ENCODE measurements at regions not wholly inside any gene's neighbourhood (a gene's known extent, or its start where the extent isn't known, plus 50 kb on each side); places are given as distances from the start of the nearest gene placed in this dataset.

- Histone ChIP-seq H3K9me3 (ENCODE audit: control insufficient read depth, low read length) (no peaks in the 10 kb centered on the region), H3K27me3 (ENCODE audit: control insufficient read depth, insufficient read depth, low read length) (peaks cover 5% of the 10 kb centered on the region), H3K4me3 (ENCODE audit: low read length) (no peak overlapping the region), H3K36me3 (ENCODE audit: control insufficient read depth, insufficient read depth, low read length) (no peaks in the 10 kb centered on the region), H3K9ac (ENCODE audit: low read length) (no peak overlapping the region), H3K4me1 (ENCODE audit: control insufficient read depth, insufficient read depth, low read length) (peaks cover 5% of the 10 kb centered on the region)
These were observed 238.7 kb downstream of the TFCP2L1 start for GRCh38 chr2:121046335-121046734.

GRCh38 chr2:121047383-121047782 lies 237.6 kb downstream of the TFCP2L1 start:
- Histone ChIP-seq H3K9ac (ENCODE audit: low read length) (no peak overlapping the region), H3K36me3 (ENCODE audit: control insufficient read depth, insufficient read depth, low read length) (no peaks in the 10 kb centered on the region), H3K9me3 (ENCODE audit: control insufficient read depth, low read length) (no peaks in the 10 kb centered on the region), H3K27me3 (ENCODE audit: control insufficient read depth, insufficient read depth, low read length) (peaks cover 5% of the 10 kb centered on the region), H3K4me3 (ENCODE audit: low read length) (no peak overlapping the region), H3K4me1 (ENCODE audit: control insufficient read depth, insufficient read depth, low read length) (peaks cover 7% of the 10 kb centered on the region)

GRCh38 chr2:121049131-121049530 lies 235.9 kb downstream of the TFCP2L1 start:
- H3K4me1 ChIP-seq (ENCODE audit: control insufficient read depth, insufficient read depth, low read length) = peaks cover 10% of the 10 kb centered on the region
- no peak overlapping the region for H3K4me3 ChIP-seq (ENCODE audit: low read length)
- no peak overlapping the region for H3K9ac ChIP-seq (ENCODE audit: low read length)
- H3K9me3 ChIP-seq (ENCODE audit: control insufficient read depth, low read length) = no peaks in the 10 kb centered on the region
- no peaks in the 10 kb centered on the region for H3K36me3 ChIP-seq (ENCODE audit: control insufficient read depth, insufficient read depth, low read length)
- peaks cover 5% of the 10 kb centered on the region for H3K27me3 ChIP-seq (ENCODE audit: control insufficient read depth, insufficient read depth, low read length)

- H3K9me3 ChIP-seq (ENCODE audit: control insufficient read depth, low read length) = no peaks in the 10 kb centered on the region
- peaks cover 5% of the 10 kb centered on the region for H3K27me3 ChIP-seq (ENCODE audit: control insufficient read depth, insufficient read depth, low read length)
- H3K4me1 ChIP-seq (ENCODE audit: control insufficient read depth, insufficient read depth, low read length) = peaks cover 10% of the 10 kb centered on the region
- no peaks in the 10 kb centered on the region for H3K36me3 ChIP-seq (ENCODE audit: control insufficient read depth, insufficient read depth, low read length)
- no peak overlapping the region for H3K9ac ChIP-seq (ENCODE audit: low read length)
- H3K4me3 ChIP-seq (ENCODE audit: low read length) = no peak overlapping the region
These were observed 234.9 kb downstream of the TFCP2L1 start for GRCh38 chr2:121049950-121050585.

- no peak overlapping the region for H3K9ac ChIP-seq (ENCODE audit: low read length)
- H3K27me3 ChIP-seq (ENCODE audit: control insufficient read depth, insufficient read depth, low read length) = no peaks in the 10 kb centered on the region
- no peaks in the 10 kb centered on the region for H3K36me3 ChIP-seq (ENCODE audit: control insufficient read depth, insufficient read depth, low read length)
- peaks cover 10% of the 10 kb centered on the region for H3K4me1 ChIP-seq (ENCODE audit: control insufficient read depth, insufficient read depth, low read length)
- H3K4me3 ChIP-seq (ENCODE audit: low read length) = no peak overlapping the region
- H3K9me3 ChIP-seq (ENCODE audit: control insufficient read depth, low read length) = no peaks in the 10 kb centered on the region
These were observed 233.7 kb downstream of the TFCP2L1 start for GRCh38 chr2:121051311-121051710.

GRCh38 chr2:121052023-121052422 lies 233.0 kb downstream of the TFCP2L1 start:
- Histone ChIP-seq H3K36me3 (ENCODE audit: control insufficient read depth, insufficient read depth, low read length) (no peaks in the 10 kb centered on the region), H3K9ac (ENCODE audit: low read length) (no peak overlapping the region), H3K4me1 (ENCODE audit: control insufficient read depth, insufficient read depth, low read length) (peaks cover 10% of the 10 kb centered on the region), H3K4me3 (ENCODE audit: low read length) (no peak overlapping the region), H3K9me3 (ENCODE audit: control insufficient read depth, low read length) (no peaks in the 10 kb centered on the region), H3K27me3 (ENCODE audit: control insufficient read depth, insufficient read depth, low read length) (no peaks in the 10 kb centered on the region)

GRCh38 chr2:121052521-121052920 lies 232.5 kb downstream of the TFCP2L1 start:
- Histone ChIP-seq H3K9me3 (ENCODE audit: control insufficient read depth, low read length) (no peaks in the 10 kb centered on the region), H3K36me3 (ENCODE audit: control insufficient read depth, insufficient read depth, low read length) (no peaks in the 10 kb centered on the region), H3K27me3 (ENCODE audit: control insufficient read depth, insufficient read depth, low read length) (no peaks in the 10 kb centered on the region), H3K4me3 (ENCODE audit: low read length) (no peak overlapping the region), H3K4me1 (ENCODE audit: control insufficient read depth, insufficient read depth, low read length) (peaks cover 10% of the 10 kb centered on the region), H3K9ac (ENCODE audit: low read length) (no peak overlapping the region)

- H3K4me3 ChIP-seq (ENCODE audit: low read length) = no peak overlapping the region
- no peaks in the 10 kb centered on the region for H3K36me3 ChIP-seq (ENCODE audit: control insufficient read depth, insufficient read depth, low read length)
- H3K9ac ChIP-seq (ENCODE audit: low read length) = no peak overlapping the region
- no peaks in the 10 kb centered on the region for H3K27me3 ChIP-seq (ENCODE audit: control insufficient read depth, insufficient read depth, low read length)
- no peaks in the 10 kb centered on the region for H3K9me3 ChIP-seq (ENCODE audit: control insufficient read depth, low read length)
- H3K4me1 ChIP-seq (ENCODE audit: control insufficient read depth, insufficient read depth, low read length) = peaks cover 28% of the 10 kb centered on the region
These were observed 229.9 kb downstream of the TFCP2L1 start for GRCh38 chr2:121055088-121055487.

GRCh38 chr2:121055501-121055900 lies 229.5 kb downstream of the TFCP2L1 start:
- Histone ChIP-seq H3K27me3 (ENCODE audit: control insufficient read depth, insufficient read depth, low read length) (no peaks in the 10 kb centered on the region), H3K4me3 (ENCODE audit: low read length) (no peak overlapping the region), H3K9me3 (ENCODE audit: control insufficient read depth, low read length) (no peaks in the 10 kb centered on the region), H3K36me3 (ENCODE audit: control insufficient read depth, insufficient read depth, low read length) (no peaks in the 10 kb centered on the region), H3K4me1 (ENCODE audit: control insufficient read depth, insufficient read depth, low read length) (peaks cover 28% of the 10 kb centered on the region), H3K9ac (ENCODE audit: low read length) (no peak overlapping the region)

GRCh38 chr2:121058852-121059558 lies 226.0 kb downstream of the TFCP2L1 start:
- H3K36me3 ChIP-seq (ENCODE audit: control insufficient read depth, insufficient read depth, low read length) = no peaks in the 10 kb centered on the region
- H3K9me3 ChIP-seq (ENCODE audit: control insufficient read depth, low read length) = no peaks in the 10 kb centered on the region
- no peak overlapping the region for H3K4me3 ChIP-seq (ENCODE audit: low read length)
- H3K4me1 ChIP-seq (ENCODE audit: control insufficient read depth, insufficient read depth, low read length) = peaks cover 23% of the 10 kb centered on the region
- H3K27me3 ChIP-seq (ENCODE audit: control insufficient read depth, insufficient read depth, low read length) = peaks cover 12% of the 10 kb centered on the region
- H3K9ac ChIP-seq (ENCODE audit: low read length) = no peak overlapping the region

- Histone ChIP-seq H3K4me3 (ENCODE audit: low read length) (no peak overlapping the region), H3K9me3 (ENCODE audit: control insufficient read depth, low read length) (no peaks in the 10 kb centered on the region), H3K27me3 (ENCODE audit: control insufficient read depth, insufficient read depth, low read length) (peaks cover 12% of the 10 kb centered on the region), H3K9ac (ENCODE audit: low read length) (no peak overlapping the region), H3K36me3 (ENCODE audit: control insufficient read depth, insufficient read depth, low read length) (no peaks in the 10 kb centered on the region), H3K4me1 (ENCODE audit: control insufficient read depth, insufficient read depth, low read length) (peaks cover 23% of the 10 kb centered on the region)
These were observed 225.1 kb downstream of the TFCP2L1 start for GRCh38 chr2:121059651-121060649.

- Histone ChIP-seq H3K9ac (ENCODE audit: low read length) (no peak overlapping the region), H3K9me3 (ENCODE audit: control insufficient read depth, low read length) (no peaks in the 10 kb centered on the region), H3K27me3 (ENCODE audit: control insufficient read depth, insufficient read depth, low read length) (peaks cover 12% of the 10 kb centered on the region)
These were observed 223.4 kb downstream of the TFCP2L1 start for GRCh38 chr2:121061633-121062032.

More at GRCh38 chr2:121061633-121062032, 223.4 kb downstream of the TFCP2L1 start:
- H3K4me3 ChIP-seq (ENCODE audit: low read length) = no peak overlapping the region
- H3K36me3 ChIP-seq (ENCODE audit: control insufficient read depth, insufficient read depth, low read length) = no peaks in the 10 kb centered on the region
- peaks cover 23% of the 10 kb centered on the region for H3K4me1 ChIP-seq (ENCODE audit: control insufficient read depth, insufficient read depth, low read length)

All from mucosa of stomach (tissue), 1 donor.